Activated CD4-positive, alpha-beta T cell treated with anti-CD3 and anti-CD28 coated beads, Interleukin-10, Interleukin-2, amounts not matched to agents 100 ng/mL and 50 ng/mL, durations not matched to agents 16 hours and 8 hours (primary cell): ENCODE measurements at regions not wholly inside any gene's neighbourhood (a gene's known extent, or its start where the extent isn't known, plus 50 kb on each side); places are given as distances from the start of the nearest gene placed in this dataset.
"Not testable (repeated sequence)": the region's sequence is repeated elsewhere in the genome, so short reads cannot be mapped to it uniquely, and the experiment has no call there.

ENCODE experiments used
- DNase-seq: peaks from one replicate; pipeline ENCODE4 v3.0.0-alpha.2; 2020

- DNase-seq: no peak
These were observed 300.4 kb upstream of the CLEC14A start for GRCh38 chr14:38556252-38556651.

GRCh38 chr14:38554026-38554425, 298.1 kb upstream of the CLEC14A start:
- DNase-seq: no peak

- DNase-seq: no peak
These were observed 297.7 kb upstream of the CLEC14A start for GRCh38 chr14:38553586-38553985.

- DNase-seq: no peak
These were observed 293.7 kb upstream of the CLEC14A start for GRCh38 chr14:38549564-38549963.

- no peak for DNase-seq
These were observed 292.1 kb upstream of the CLEC14A start for GRCh38 chr14:38547961-38548490.

- DNase-seq: no peak
These were observed 291.1 kb upstream of the CLEC14A start for GRCh38 chr14:38546932-38547551.

- DNase-seq: no peak
These were observed 288.9 kb upstream of the CLEC14A start for GRCh38 chr14:38544776-38545175.

- not testable (repeated sequence) for DNase-seq
These were observed 288.0 kb upstream of the CLEC14A start for GRCh38 chr14:38543851-38544250.

- not testable (repeated sequence) for DNase-seq
These were observed 282.2 kb upstream of the CLEC14A start for GRCh38 chr14:38538053-38538452.

- no peak for DNase-seq
These were observed 280.6 kb upstream of the CLEC14A start for GRCh38 chr14:38536376-38537038.

- no peak for DNase-seq
These were observed 272.7 kb upstream of the CLEC14A start for GRCh38 chr14:38528582-38528981.

GRCh38 chr14:38527502-38527878, 271.6 kb upstream of the CLEC14A start:
- no peak for DNase-seq

- no peak for DNase-seq
These were observed 271.1 kb upstream of the CLEC14A start for GRCh38 chr14:38526826-38527501.

GRCh38 chr14:38524636-38525509, 269.0 kb upstream of the CLEC14A start:
- no peak for DNase-seq

- DNase-seq: no peak
These were observed 266.8 kb upstream of the CLEC14A start for GRCh38 chr14:38522724-38523123.

GRCh38 chr14:38521591-38521990, 265.7 kb upstream of the CLEC14A start:
- no peak for DNase-seq

- no peak for DNase-seq
These were observed 261.5 kb upstream of the CLEC14A start for GRCh38 chr14:38517426-38517825.

- DNase-seq: no peak
These were observed 256.3 kb upstream of the CLEC14A start for GRCh38 chr14:38512236-38512635.

GRCh38 chr14:38507299-38507698, 251.4 kb upstream of the CLEC14A start:
- DNase-seq: no peak

GRCh38 chr14:38505973-38506249, 250.0 kb upstream of the CLEC14A start:
- DNase-seq: no peak

- DNase-seq: no peak
These were observed 249.5 kb upstream of the CLEC14A start for GRCh38 chr14:38505221-38505972.

- no peak for DNase-seq
These were observed 248.3 kb upstream of the CLEC14A start for GRCh38 chr14:38504175-38504574.

GRCh38 chr14:38502239-38502638, 246.3 kb upstream of the CLEC14A start:
- no peak for DNase-seq
